ENCODE measurements at regions not wholly inside any gene's neighbourhood (a gene's known extent, or its start where the extent isn't known, plus 50 kb on each side); places are given as distances from the start of the nearest gene placed in this dataset.
A peak's percentile ranks its signal among the peaks of the same experiment; 100 is the strongest.

DNA sequence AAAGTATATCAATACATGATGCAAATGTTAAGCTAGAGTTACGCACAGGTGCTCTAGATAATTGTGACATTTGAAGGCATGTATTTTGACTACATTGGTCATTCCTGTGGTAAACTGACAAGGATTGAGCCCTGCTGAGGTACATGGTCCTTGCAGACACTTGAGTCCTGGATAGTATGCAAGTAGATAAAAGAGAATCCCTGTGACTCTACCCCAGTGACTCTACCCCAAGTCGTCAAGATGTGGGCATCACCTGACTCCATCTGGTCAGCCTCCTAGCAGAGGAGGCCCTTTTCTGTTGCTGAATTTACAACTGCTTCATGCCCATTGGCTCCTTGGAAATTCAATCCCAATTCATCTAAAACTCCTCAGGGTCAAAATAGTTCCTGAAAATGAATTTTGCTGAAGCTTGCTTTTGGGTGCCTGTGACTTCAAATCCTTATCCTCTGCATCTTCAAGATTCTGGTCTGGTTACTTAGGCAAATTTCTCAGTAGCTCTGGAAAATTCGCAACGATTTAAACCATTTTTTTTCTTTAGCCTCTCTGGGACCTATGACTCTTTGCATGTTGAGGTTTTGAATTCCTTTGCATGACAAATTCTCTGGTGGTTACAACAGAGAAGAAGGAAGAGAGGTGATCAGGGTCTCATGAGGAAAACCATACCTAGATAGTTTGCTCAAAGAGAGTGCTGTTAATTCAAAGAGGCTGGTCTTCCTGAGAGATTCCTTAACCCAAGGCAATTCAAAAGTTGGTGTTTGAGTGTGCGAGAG lies 422.1 kb downstream of the FGF9 start:
- Mint-ChIP-seq H3K4me3 (ENCODE audit: unreplicated experiment) (no peak overlapping the region), H3K4me1 (ENCODE audit: low read depth) (peaks cover 35% of the 10 kb centered on the region), H3K9me3 (ENCODE audit: low read depth) (peaks cover 4% of the 10 kb centered on the region), H3K36me3 (ENCODE audit: low read depth) (no peaks in the 10 kb centered on the region), H3K27me3 (ENCODE audit: low read depth) (no peaks in the 10 kb centered on the region), H3K27ac (ENCODE audit: unreplicated experiment) (peak overlapping the region; percentile 84)
- no peak for DNase-seq (ENCODE audit: low spot score)
- no peak for TF ChIP-seq CTCF (IDR thresholded peaks at IDR 0.05)

- Mint-ChIP-seq H3K4me1 (ENCODE audit: low read depth) (peaks cover 29% of the 10 kb centered on the region), H3K9me3 (ENCODE audit: low read depth) (peaks cover 15% of the 10 kb centered on the region), H3K36me3 (ENCODE audit: low read depth) (no peaks in the 10 kb centered on the region), H3K27ac (ENCODE audit: unreplicated experiment) (no peak overlapping the region), H3K4me3 (ENCODE audit: unreplicated experiment) (no peak overlapping the region), H3K27me3 (ENCODE audit: low read depth) (no peaks in the 10 kb centered on the region)
- no peak for TF ChIP-seq CTCF (IDR thresholded peaks at IDR 0.05)
- no peak for DNase-seq (ENCODE audit: low spot score)
These were observed 424.9 kb downstream of the FGF9 start for GRCh38 chr13:22095794-22096193.

GRCh38 chr13:22099585-22099984 lies 428.7 kb downstream of the FGF9 start:
- Mint-ChIP-seq H3K9me3 (ENCODE audit: low read depth) (peaks cover 16% of the 10 kb centered on the region), H3K27ac (ENCODE audit: unreplicated experiment) (no peak overlapping the region), H3K27me3 (ENCODE audit: low read depth) (no peaks in the 10 kb centered on the region), H3K4me3 (ENCODE audit: unreplicated experiment) (no peak overlapping the region), H3K4me1 (ENCODE audit: low read depth) (no peaks in the 10 kb centered on the region), H3K36me3 (ENCODE audit: low read depth) (no peaks in the 10 kb centered on the region)
- no peak for DNase-seq (ENCODE audit: low spot score)
- TF ChIP-seq CTCF (IDR thresholded peaks at IDR 0.05), result no peak

- H3K36me3 Mint-ChIP-seq (ENCODE audit: low read depth), result no peaks in the 10 kb centered on the region
- peaks cover 6% of the 10 kb centered on the region for H3K4me1 Mint-ChIP-seq (ENCODE audit: low read depth)
- no peak overlapping the region for H3K4me3 Mint-ChIP-seq (ENCODE audit: unreplicated experiment)
- no peak for DNase-seq (ENCODE audit: low spot score)
- no peak overlapping the region for H3K27ac Mint-ChIP-seq (ENCODE audit: unreplicated experiment)
- peaks cover 14% of the 10 kb centered on the region for H3K9me3 Mint-ChIP-seq (ENCODE audit: low read depth)
- no peak for TF ChIP-seq CTCF (IDR thresholded peaks at IDR 0.05)
- H3K27me3 Mint-ChIP-seq (ENCODE audit: low read depth), result no peaks in the 10 kb centered on the region
These were observed 431.4 kb downstream of the FGF9 start for GRCh38 chr13:22102271-22102670.

DNA sequence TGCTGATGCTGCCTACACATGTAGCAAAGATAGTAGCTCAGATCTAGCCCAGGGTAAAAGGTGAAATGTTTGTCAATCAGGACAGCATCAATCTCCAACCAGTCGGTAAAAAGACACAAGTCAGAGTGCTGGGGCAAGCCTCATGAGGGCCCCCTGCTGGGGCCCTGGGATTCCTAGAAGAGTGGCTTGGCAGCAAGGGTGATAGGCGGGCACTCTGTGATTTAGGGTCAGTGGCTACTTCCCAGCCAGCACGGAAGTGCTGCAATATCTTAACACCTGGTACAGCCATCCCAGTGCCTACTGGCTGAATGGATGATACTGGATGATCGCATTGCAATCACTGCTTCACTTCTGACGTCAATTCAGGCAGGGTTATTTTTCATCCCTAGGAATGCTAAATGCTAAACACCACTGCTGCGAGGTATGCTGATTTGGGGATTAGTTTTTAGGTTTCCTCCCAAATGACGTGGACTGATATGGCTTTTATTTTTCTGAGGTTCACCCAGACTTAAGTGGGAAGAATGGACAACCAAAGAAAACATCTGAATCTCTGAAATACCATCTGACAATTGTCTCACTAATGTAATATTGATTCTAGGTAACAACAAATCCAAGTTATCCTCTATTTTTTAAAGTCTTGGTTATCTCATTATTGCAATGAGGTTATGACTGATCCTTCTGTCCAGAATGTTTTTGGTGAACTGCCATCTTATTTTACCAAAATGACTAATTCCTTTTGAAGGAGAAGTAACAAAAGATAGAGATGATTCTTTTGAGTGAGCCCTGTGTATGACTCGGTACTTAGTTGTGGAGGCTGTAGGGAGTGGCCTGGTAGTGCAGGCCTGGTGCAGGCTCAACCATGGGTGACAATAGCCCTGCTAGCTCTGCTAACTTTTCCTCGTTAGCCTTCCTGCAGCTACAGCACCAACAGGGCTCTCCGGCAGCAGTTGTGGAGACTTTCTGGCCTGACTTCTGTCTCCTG lies 432.5 kb downstream of the FGF9 start:
- Mint-ChIP-seq H3K36me3 (ENCODE audit: low read depth) (no peaks in the 10 kb centered on the region), H3K27me3 (ENCODE audit: low read depth) (no peaks in the 10 kb centered on the region), H3K27ac (ENCODE audit: unreplicated experiment) (no peak overlapping the region)

More for the DNA sequence above, 432.5 kb downstream of the FGF9 start:
- DNase-seq (ENCODE audit: low spot score), result no peak
- Mint-ChIP-seq H3K9me3 (ENCODE audit: low read depth) (peaks cover 14% of the 10 kb centered on the region), H3K4me3 (ENCODE audit: unreplicated experiment) (no peak overlapping the region), H3K4me1 (ENCODE audit: low read depth) (peaks cover 17% of the 10 kb centered on the region)
- TF ChIP-seq CTCF (IDR thresholded peaks at IDR 0.05), result no peak
